Motor neuron (in vitro differentiated cells): ENCODE measurements at regions not wholly inside any gene's neighbourhood (a gene's known extent, or its start where the extent isn't known, plus 50 kb on each side); places are given as distances from the start of the nearest gene placed in this dataset.
A peak's percentile ranks its signal among the peaks of the same experiment; 100 is the strongest.

Experiments used
- ATAC-seq, 8 experiments: fragments of 200-7000 bp; cut with Tn5 transposase; replicated peaks in 6 of 8; 2 replicates each; pipeline ENCODE4 v1.8.0; 2021; ENCODE audit warnings: mild to moderate bottlenecking in 8 of 8, moderate library complexity in 8 of 8
- H3K27ac ChIP-seq, 2 donors: fragments of 250-450 bp; sonication (Bioruptor Pico); 2 replicates each; pipeline ENCODE4 v1.9.0; 2021; ENCODE audit warnings: antibody characterized with exemption in 2 of 2, mild to moderate bottlenecking in 2 of 2, moderate library complexity in 1 of 2
- H3K4me1 ChIP-seq, 2 donors: fragments of 250-450 bp; sonication (Bioruptor Pico); replicated peaks in 1 of 2; 2 replicates each; pipeline ENCODE4 v1.6.1; 2021; ENCODE audit warnings: antibody characterized with exemption in 2 of 2, mild to moderate bottlenecking in 2 of 2, moderate library complexity in 1 of 2
- H3K4me3 ChIP-seq, 5 donors: fragments of 250-450 bp; sonication (Bioruptor Pico); 2 replicates each; pipeline ENCODE4 v1.9.0; 2021; ENCODE audit warnings: antibody characterized with exemption in 5 of 5, mild to moderate bottlenecking in 5 of 5, moderate library complexity in 4 of 5
- WGBS, 10 experiments: fragments of 450-650 bp; shearing (Covaris generic); methylation state at CpG; one replicate each; pipeline ENCODE4 v1.0.0; 2022; 5-methylcytosine and 5-hydroxymethylcytosine counted together
- in situ Hi-C, 9 experiments: fragments of 400-800 bp; cut with MboI; loops; one replicate each; pipeline ENCODE4 v1.15.0; 2021; ENCODE audit warnings: low sequenced_read_pairs in 9 of 9, low pct_unique_long_range_greater_than_20kb in 2 of 9; ENCODE audit not compliant: unreplicated experiment in 9 of 9

DNA sequence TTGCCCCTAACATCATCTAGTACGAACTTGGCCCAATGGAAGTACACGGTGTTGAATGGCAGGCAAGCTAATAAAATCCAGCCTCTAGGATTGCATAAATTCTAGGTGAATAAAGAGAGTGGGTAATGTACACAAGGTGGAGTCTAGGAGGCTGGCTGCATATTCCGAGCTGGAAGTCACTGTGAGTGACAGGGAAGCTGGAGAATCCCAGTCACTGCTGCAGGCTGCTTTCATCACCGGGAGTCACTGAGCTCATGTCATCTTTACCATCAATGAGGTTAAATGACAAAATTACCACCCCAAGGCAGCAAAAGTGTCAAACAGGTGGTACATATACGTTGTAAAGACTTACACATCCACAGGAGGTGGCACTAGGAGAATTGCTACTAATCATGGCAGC, 91.3 kb upstream of the HMHB1 start:
- WGBS, 10 experiments, result 7 to 100% (median 86%) methylated on average over 1 to 5 of the region's 5 CpGs
- Histone ChIP-seq H3K27ac (no peak overlapping the region), H3K4me1 (no peaks in the 10 kb centered on the region), H3K4me3 (no peak overlapping the region)
- no peak for ATAC-seq
- in situ Hi-C loops, result no loop called here

DNA sequence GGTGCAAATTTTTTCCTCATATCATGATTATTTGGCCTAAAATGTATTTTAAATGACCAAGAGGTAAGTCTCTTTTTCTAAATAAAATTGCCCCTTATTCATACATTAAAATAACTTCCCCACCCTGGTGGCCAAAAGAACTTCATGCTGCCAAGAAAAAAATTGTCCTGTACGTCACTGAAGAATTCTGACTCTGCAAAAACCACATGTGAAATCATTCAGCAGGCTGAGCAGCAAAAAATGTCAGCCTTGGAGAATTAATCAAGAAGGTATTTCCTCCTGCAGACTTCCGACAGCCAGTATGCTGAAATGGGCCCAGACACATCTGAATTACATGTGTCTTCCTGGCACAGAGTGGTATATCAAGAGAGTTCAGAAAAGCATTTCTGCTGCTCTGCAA, 94.6 kb upstream of the HMHB1 start:
- H3K27ac ChIP-seq, result no peak overlapping the region
- in situ Hi-C loops, result no loop called here
- no peak overlapping the region for H3K4me3 ChIP-seq
- peaks cover 0 to 2% of the 10 kb centered on the region in 2 donors for H3K4me1 ChIP-seq
- peak in 3 of 8 experiments; percentile 17 to 73 (median 45) for ATAC-seq
- 0 to 68% (median 42%) methylated on average over 1 to 2 of the region's 2 CpGs; no CpG with 5 or more reads in 1 of the 10 experiments for WGBS, 10 experiments

DNA sequence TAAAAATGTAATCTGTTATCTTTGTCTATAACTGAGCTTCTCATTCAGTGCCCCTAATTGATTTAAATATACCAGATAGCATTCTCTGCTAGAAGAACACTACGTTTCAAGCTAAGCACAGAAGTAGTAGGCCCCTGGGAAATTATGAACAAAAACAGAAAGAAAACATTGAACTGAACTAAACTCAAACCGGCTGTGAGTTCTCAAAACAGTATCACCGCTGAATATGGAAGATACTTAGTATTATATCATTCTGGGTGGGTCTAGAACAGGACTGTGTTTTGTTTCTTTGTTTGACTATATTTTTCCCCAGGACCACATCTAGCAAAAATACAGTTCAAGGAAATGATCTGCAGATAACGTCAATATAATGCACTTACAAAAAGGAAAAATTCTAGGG, 95.1 kb upstream of the HMHB1 start:
- Histone ChIP-seq H3K4me3 (no peak overlapping the region), H3K4me1 (peaks cover 0 to 2% of the 10 kb centered on the region in 2 donors), H3K27ac (no peak overlapping the region)
- WGBS, 10 experiments, result 15 to 88% (median 75%) methylated on average over 1 to 4 of the region's 4 CpGs
- ATAC-seq, result no peak
- in situ Hi-C loops, result no loop called here

DNA sequence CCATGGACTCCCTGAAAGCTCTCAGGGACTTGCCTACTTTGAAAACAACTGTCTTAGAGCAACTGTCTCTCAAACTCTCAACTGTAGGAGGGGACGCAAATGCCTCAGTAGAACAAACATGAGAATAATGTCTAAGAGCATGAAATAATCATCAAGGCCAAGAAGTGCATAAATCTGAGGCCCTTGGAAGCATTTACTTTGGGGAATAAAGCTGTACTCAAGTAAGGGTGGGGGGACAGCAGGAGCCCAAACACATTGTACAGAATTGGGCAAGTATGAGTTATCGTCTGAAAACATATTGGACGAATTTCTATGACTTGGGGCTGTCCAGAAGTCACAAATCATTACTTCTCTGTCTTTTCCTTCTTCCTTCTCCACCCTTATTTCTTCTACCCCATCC, 96.3 kb upstream of the HMHB1 start:
- Histone ChIP-seq H3K27ac (no peak overlapping the region), H3K4me1 (peaks cover 0 to 2% of the 10 kb centered on the region in 2 donors), H3K4me3 (no peak overlapping the region)
- in situ Hi-C loops, result no loop called here
- no peak for ATAC-seq
- 61 to 100% (median 82%) methylated on average over 1 to 3 of the region's 3 CpGs; no CpG with 5 or more reads in 2 of the 10 experiments for WGBS, 10 experiments

DNA sequence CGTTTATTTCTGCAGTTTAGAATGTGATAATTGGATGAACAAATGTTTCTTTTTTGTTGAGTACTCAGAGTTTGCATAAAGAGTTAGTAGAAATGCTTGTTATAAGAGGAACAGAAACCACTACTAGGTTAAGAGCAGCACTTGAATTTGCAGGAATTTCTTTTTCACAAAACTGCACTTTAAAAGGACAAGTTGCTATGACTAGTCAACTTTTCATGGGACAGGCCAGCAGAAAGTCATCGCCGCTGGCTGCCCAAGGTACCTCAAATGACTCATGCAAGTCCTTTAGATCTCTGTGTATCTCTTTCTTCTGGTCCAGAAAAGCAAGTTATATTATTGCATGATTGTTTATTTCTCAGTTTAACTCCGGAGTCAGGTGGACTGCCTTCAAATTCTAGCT, 97.3 kb upstream of the HMHB1 start:
- 59 to 100% (median 88%) methylated on average over 1 to 4 of the region's 4 CpGs; no CpG with 5 or more reads in 2 of the 10 experiments for WGBS, 10 experiments

DNA sequence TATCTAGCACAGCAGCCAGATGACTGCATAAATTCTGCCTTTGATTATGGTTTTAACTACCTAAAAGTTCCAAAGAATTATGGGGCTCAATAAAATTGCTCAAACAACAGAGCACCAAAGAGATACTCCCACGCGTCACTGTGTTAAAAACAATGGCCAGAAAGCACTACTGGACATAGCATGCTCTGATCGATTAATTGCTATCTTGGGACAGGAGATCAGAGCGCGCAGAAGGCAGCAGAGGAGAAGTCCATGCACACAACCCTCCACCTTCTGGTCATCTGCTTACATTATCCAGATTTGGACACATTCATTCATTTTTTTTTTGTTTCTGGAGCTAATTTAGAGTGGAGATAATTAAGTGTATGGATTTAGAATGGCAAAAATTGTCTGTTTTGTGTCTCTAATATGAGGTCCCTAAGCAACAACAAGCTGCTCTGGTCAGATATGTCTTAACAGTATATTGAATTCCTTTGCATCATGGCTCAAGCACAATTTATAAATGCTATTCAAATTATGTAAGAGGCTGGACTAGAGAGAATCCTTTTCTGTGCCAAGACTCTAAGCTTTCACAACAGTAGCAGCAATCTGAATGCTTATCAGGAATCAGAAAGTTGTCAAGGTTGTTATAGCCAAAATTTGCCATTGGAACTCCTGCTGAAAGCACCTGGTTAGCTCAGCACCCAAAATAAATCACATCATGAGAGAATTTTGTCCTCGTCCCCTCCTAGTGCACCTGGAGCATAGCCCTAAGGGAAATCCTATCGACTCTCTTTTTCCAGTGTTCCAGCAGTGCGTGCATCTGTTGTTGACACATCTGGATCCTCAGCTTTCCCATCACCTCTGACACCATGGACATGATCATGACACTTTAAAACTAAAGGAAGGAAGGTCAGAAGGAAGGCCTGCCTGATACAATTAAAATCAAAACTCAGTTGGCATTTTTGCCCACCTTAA, 98.6 kb upstream of the HMHB1 start:
- H3K4me3 ChIP-seq, result no peak overlapping the region
- ATAC-seq, result peak in 4 of 8 experiments; percentile 45 to 72 (median 66)
- H3K27ac ChIP-seq, result no peak overlapping the region
- H3K4me1 ChIP-seq, result peaks cover 0 to 2% of the 10 kb centered on the region in 2 donors
- 64 to 100% (median 88%) methylated on average over 3 to 7 of the region's 8 CpGs; no CpG with 5 or more reads in 5 of the 10 experiments for WGBS, 10 experiments
- in situ Hi-C loops, result no loop called here

More for the DNA sequence above, 97.3 kb upstream of the HMHB1 start:
- in situ Hi-C loops, result no loop called here
- Histone ChIP-seq H3K27ac (no peak overlapping the region), H3K4me1 (peaks cover 0 to 2% of the 10 kb centered on the region in 2 donors), H3K4me3 (no peak overlapping the region)
- ATAC-seq, result no peak

DNA sequence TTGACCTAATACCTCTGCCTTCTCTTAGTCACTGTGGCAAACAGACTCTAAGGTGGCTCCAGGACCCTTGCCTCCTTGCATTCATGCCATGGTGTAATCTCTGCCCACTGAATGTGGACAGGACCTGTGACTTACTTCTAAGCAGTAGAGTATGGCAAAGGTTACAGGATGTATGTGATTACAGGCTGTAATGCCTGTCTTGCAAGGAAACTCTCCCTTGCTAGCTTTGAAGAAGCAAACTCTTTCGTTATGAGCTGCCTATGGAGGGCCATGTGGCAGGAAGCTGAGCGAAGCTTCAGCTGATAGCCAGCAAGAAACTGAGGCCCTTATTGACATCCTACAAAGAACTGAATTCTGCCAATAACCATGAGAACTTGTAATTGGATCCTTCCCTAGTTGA, 103.3 kb upstream of the HMHB1 start:
- H3K4me3 ChIP-seq, result no peak overlapping the region
- 57 to 100% (median 94%) methylated on average over 1 to 2 of the region's 2 CpGs; no CpG with 5 or more reads in 5 of the 10 experiments for whole genome bisulfite sequencing, 10 experiments
- in situ Hi-C loops, result no loop called here
- no peak for ATAC-seq
- peaks cover 2% of the 10 kb centered on the region in 2 donors for H3K4me1 ChIP-seq
- no peak overlapping the region for H3K27ac ChIP-seq

DNA sequence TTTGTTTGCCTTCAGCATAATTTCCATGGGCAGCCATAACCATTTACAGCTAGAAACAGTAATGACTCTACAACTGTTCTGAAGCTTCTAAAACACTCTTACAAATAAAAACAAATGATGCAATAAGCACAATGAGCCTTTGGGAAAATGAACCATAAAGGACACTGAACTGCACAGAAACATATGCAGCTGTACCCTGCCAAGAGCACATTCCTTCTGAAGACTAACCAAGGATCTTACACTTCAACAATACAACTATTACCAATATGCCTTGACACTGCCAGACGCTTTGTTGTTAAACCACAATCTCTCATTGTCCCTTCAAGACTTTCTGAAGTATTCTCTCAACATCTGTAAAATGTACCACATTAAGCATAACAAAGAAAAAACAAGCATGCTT, 104.2 kb upstream of the HMHB1 start:
- in situ Hi-C loops, result no loop called here
- H3K4me3 ChIP-seq, result no peak overlapping the region
- H3K27ac ChIP-seq, result no peak overlapping the region
- H3K4me1 ChIP-seq, result peaks cover 0 to 2% of the 10 kb centered on the region in 2 donors
- ATAC-seq, result peak in 3 of 8 experiments; percentile 35 to 58 (median 48)
- WGBS, 10 experiments, result 0 to 80% (median 46%) methylated on average over 1 of the region's 1 CpG; no CpG with 5 or more reads in 2 of the 10 experiments

DNA sequence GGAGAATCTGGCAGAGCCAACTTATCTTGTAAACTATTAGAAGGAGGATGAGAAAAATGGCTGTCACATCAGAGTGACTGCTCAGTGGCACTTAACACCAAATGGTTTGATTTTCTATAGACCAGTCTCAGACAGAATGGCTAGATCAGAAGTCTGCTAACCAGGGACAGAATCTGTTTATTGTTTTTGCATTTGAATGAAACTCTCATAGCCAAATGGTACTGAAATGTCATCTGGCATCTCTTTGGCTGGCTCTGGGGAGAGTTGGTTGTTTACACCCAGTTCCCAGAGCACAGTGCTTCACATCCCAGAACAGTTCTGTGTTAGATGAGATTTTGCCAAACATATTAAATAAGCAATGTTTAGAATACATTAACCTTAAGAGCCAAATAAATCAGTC, 106.6 kb upstream of the HMHB1 start:
- peaks cover 0 to 2% of the 10 kb centered on the region in 2 donors for H3K4me1 ChIP-seq
- in situ Hi-C loops, result no loop called here
- H3K27ac ChIP-seq, result no peak overlapping the region
- no peak overlapping the region for H3K4me3 ChIP-seq
- no peak for ATAC-seq

DNA sequence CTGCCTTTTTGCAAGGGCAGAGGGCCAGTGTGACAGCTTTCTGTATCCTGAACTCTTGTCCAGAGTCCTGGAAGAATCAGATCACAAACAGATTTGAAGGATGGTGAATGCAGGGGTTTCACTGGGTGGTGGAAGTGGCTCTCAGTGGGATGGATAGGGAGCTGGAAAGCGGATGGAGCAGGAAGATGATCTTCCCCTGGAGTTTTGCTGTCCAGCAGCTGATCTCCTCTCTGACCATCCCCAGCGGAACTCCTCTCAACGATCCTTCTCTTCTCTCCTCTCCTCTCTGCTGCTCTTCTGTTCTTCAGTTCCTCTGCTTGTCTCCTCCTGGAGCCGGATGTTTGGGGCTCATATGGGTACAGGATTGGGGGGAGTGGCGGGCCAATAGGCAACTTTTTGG, 108.3 kb upstream of the HMHB1 start:
- 50 to 100% (median 90%) methylated on average over 1 to 3 of the region's 5 CpGs; no CpG with 5 or more reads in 3 of the 10 experiments for WGBS, 10 experiments
- no peak for ATAC-seq
- H3K27ac ChIP-seq, result no peak overlapping the region
- peaks cover 0 to 2% of the 10 kb centered on the region in 2 donors for H3K4me1 ChIP-seq
- in situ Hi-C loops, result no loop called here
- no peak overlapping the region for H3K4me3 ChIP-seq

DNA sequence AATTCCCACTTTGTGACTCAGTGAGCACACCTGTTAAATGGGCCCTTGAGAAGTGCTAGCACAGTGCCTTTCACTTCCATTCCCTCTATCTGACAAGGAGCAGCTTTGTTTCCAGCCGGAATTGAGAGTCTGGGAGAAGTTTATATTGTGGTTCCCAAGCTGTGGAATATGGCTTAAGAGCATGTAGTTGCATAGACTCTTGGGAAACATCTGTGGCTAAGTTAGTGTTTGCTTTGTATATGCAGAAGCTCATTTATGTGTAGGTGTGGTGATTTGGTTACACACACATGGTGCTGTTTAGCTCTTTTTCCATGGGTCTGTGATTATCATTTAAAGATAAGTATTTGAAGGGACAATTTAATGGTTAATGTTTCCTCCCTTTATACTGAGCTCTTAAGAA, 110.5 kb upstream of the HMHB1 start:
- WGBS, 10 experiments, result 0 to 100% (median 100%) methylated on average over 1 of the region's 1 CpG; no CpG with 5 or more reads in 5 of the 10 experiments
- no peak overlapping the region for H3K4me3 ChIP-seq
- H3K4me1 ChIP-seq, result no peaks in the 10 kb centered on the region
- no peak overlapping the region for H3K27ac ChIP-seq
- ATAC-seq, result peak in 3 of 8 experiments; percentile 25 to 89 (median 88)
- in situ Hi-C loops, result no loop called here

DNA sequence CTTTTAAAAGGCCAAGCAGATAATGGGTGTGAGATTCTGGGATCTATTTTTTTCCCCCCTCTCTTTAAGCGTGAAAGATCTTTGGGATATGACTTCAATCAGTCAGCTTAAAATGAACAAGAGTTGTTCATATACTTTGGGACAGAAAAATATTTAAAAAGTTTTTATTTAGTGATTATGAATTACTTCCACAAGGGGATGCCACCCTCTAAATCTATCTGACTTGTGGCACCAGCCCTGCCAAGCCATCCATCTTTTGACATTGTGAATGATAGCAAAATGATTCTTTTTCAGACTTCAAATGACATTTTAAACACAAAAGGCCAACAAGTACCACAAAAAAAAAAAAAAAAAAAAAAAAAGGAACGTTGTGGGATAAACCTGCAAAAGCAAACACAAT, 111.0 kb upstream of the HMHB1 start:
- ATAC-seq, result no peak
- in situ Hi-C loops, result no loop called here
- Histone ChIP-seq H3K4me3 (no peak overlapping the region), H3K27ac (no peak overlapping the region), H3K4me1 (no peaks in the 10 kb centered on the region)
- 32 to 78% (median 60%) methylated on average over 1 to 2 of the region's 2 CpGs; no CpG with 5 or more reads in 1 of the 10 experiments for WGBS, 10 experiments

DNA sequence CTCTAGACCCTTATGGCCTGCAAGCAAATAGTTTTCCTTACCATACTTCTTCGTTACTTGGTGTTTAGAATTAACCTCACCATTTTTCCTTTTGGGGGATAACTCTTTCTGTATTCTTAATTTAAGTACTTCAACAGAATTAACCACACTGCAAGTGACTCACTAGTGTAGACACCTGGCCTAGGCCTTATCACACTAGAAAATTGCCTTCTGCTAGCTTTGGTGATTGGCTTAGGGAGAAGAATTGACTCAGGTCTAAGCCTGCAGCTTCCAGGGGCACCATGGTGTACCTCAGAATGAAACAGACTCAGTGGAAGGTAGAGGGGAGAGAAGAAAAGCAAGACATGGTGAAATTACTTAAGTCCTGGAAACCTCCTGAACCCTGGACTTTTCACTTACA, 112.8 kb upstream of the HMHB1 start:
- ATAC-seq, result no peak
- no peak overlapping the region for H3K27ac ChIP-seq
- in situ Hi-C loops, result no loop called here
- 100% methylated on average over 1 of the region's 1 CpG; no CpG with 5 or more reads in 4 of the 10 experiments for WGBS, 10 experiments
- no peak overlapping the region for H3K4me3 ChIP-seq
- no peaks in the 10 kb centered on the region for H3K4me1 ChIP-seq
